ENCODE measurements at regions not wholly inside any gene's neighbourhood (a gene's known extent, or its start where the extent isn't known, plus 50 kb on each side); places are given as distances from the start of the nearest gene placed in this dataset.

GRCh38 chrX:140586951-140587350 is 82.1 kb upstream of the SOX3 start:
- Histone ChIP-seq H3F3A (replicated peaks; ENCODE audit: low read depth) (no peaks in the 10 kb centered on the region), H4K20me1 (replicated peaks; ENCODE audit: insufficient read depth) (no peaks in the 10 kb centered on the region), H3K4me2 (no peak overlapping the region), H3K36me3 (ENCODE audit: insufficient read depth) (no peaks in the 10 kb centered on the region), H3K4me1 (ENCODE audit: insufficient read depth) (no peaks in the 10 kb centered on the region), H3K27me3 (ENCODE audit: insufficient read depth) (no peaks in the 10 kb centered on the region), H2AFZ (no peak overlapping the region), H3K9me2 (ENCODE audit: insufficient read depth) (no peaks in the 10 kb centered on the region), H3K79me2 (replicated peaks; ENCODE audit: insufficient read depth) (no peaks in the 10 kb centered on the region), H3K27ac (ENCODE audit: low read depth) (no peak overlapping the region), H3K4me3 (no peak overlapping the region)
- Mint-ChIP-seq H3K27me3 (ENCODE audit: insufficient read depth, low read depth, poor library complexity) (no peaks in the 10 kb centered on the region), H3K36me3 (ENCODE audit: low read depth) (no peaks in the 10 kb centered on the region), H3K27ac (no peak overlapping the region), H3K4me3 (no peak overlapping the region), H3K9me3 (no peaks in the 10 kb centered on the region), H3K4me1 (no peaks in the 10 kb centered on the region)
- ATAC-seq (no peak), DNase-seq (ENCODE audit: low spot score) (no peak)
- no peak for TF ChIP-seq POLR2AphosphoS5 (IDR thresholded peaks at IDR 0.05; ENCODE audit: low read depth)
- TF ChIP-seq CTCF (conservative IDR thresholded peaks at IDR 0.05; ENCODE audit: low read depth in 2 of 2) = no peak
- TF ChIP-seq EZH2phosphoT487 (IDR thresholded peaks at IDR 0.05; ENCODE audit: unreplicated experiment) = no peak
- TF ChIP-seq REST (IDR thresholded peaks at IDR 0.05; ENCODE audit: unreplicated experiment) = no peak
- no peak for TF ChIP-seq ETS1 (IDR thresholded peaks at IDR 0.05)
- no peak for TF ChIP-seq ZNF331 (CRISPR knock-in tag; IDR thresholded peaks at IDR 0.05; ENCODE audit: low read depth)
- no peak for TF ChIP-seq STAT1 (IDR thresholded peaks at IDR 0.05; ENCODE audit: unreplicated experiment)
- no peak for TF ChIP-seq CREB1 (CRISPR knock-in tag; IDR thresholded peaks at IDR 0.05; ENCODE audit: low read depth)
- no peak for TF ChIP-seq EZH2 (IDR thresholded peaks at IDR 0.05; ENCODE audit: low read depth, unreplicated experiment)
- no peak for TF ChIP-seq ZNF462 (CRISPR knock-in tag; IDR thresholded peaks at IDR 0.05)
- no peak for TF ChIP-seq JUNB (IDR thresholded peaks at IDR 0.05; ENCODE audit: unreplicated experiment)
- TF ChIP-seq NANOG (IDR thresholded peaks at IDR 0.05; ENCODE audit: borderline replicate concordance) = no peak
- no peak for TF ChIP-seq ZNF114 (CRISPR knock-in tag; IDR thresholded peaks at IDR 0.05)
